ENCODE measurements at regions not wholly inside any gene's neighbourhood (a gene's known extent, or its start where the extent isn't known, plus 50 kb on each side); places are given as distances from the start of the nearest gene placed in this dataset.
"Not testable (repeated sequence)": the region's sequence is repeated elsewhere in the genome, so short reads cannot be mapped to it uniquely, and the experiment has no call there.

DNA sequence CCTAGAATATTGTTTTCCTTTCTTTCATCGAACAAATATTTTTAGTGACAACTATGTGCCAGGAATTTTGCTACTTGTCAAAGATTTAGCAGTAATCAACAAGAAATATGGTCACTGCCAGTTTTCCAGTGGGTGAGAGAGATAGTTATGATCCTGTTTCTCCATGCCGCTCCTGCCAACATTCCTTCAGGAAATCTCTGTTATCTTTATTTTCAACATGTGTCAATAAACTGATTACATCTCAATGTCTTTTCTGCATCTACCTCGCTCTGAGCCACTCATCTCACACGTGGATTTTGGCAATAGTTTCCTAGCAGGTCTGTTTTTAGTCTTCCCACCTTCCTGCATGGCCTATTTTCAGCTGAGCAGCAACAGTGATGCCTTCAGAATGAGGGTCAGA is 650.0 kb upstream of the STXBP6 start:
- no peak for DNase-seq

DNA sequence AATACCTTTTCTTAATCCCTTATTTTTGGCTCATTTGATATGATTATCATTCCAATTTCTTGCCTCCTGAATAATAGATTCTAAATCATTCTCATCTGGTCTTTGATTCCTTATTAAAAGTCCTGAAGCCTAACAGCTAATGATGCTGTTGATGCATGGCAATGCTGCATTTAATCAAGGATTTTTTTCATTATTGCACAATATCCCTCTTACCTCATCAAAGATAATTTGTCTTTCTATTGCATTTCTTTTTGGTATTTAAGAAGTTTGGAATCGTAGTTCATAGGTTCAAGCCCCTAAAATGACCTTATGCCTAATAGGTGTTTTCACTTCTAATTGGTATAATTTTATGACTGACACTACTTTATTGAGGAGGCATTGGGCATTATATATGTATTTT is 648.2 kb upstream of the STXBP6 start:
- DNase-seq = no peak

DNA sequence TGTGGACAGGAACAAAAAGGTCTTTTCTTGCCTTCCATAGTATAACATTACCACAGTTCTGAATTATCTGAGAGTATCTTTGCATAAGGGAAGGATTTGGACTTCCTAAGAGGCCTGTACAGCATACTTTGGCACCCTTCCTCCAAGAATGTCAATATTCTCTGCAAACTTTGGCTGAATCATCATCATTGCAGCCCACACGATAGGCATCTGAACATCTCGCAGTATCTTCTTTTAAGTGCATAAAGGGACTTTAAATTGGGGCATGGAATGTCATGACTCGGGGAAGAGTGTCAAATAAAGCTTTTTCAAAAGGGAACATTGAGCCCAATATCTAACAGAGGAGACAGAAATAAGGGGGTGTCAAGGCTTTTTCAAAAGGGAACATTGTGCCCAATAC is 646.2 kb upstream of the STXBP6 start:
- no peak for DNase-seq

GRCh38 chr14:25685004-25685403 is 635.1 kb upstream of the STXBP6 start:
- no peak for DNase-seq

DNA sequence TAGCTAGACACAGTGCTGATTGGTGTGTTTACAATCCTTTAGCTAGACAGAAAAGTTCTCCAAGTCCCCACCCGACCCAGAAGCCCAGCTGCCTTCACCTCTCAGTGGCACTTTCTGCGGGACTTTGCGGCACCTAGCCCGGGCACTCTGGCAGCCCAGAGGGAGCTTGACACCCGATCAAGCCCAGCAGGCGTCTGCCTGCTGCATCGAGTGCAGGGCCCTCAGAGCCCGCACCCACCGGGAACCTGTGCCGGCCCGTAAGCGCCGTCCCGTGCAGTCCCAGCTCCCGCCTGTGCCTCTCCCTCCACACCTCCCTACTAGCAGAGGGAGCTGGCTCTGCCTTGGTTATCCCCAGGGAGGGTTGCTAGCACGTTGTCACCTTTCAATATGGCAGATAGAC is 631.0 kb upstream of the STXBP6 start:
- no peak for DNase-seq

DNA sequence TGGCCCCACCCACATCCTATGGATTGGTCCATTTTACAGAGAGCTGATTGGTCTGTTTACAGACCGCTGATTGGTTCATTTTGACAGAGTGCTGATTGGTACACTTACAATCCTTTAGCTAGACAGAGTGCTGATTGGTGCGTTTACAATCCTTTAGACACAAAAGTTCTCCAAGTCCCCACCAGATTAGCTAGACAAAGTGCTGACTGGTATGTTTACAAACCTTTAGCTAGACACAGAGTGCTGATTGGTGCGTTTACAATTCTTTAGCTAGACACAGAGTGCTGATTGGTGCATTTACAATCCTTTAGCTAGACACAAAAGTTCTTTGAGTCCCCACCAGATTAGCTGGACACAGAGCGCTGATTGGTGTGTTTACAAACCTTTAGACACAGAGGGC is 630.6 kb upstream of the STXBP6 start:
- DNase-seq = not testable (repeated sequence)

DNA sequence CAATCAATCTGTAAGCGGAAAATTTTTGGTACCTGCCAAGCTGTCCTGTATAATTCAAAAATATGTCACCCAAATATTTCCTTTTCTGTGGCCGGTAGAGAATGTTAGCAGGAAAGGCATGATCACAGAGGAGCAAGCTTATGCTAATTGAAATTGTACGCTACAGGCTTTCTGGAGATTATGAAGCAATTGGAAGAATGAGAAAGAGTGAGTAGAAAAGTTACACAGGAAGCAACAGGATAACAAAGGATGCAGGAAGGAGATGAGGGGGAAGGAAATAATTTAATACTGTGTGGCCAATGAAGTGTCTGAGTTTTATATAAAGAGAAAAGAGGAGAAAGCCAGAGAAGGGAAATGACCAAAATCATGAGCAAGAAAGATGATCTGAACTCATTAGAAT is 627.2 kb upstream of the STXBP6 start:
- DNase-seq = no peak

- no peak for DNase-seq
Measured at GRCh38 chr14:25667387-25667786, 617.4 kb upstream of the STXBP6 start.

- DNase-seq = no peak
Measured at GRCh38 chr14:25666877-25667276, 616.9 kb upstream of the STXBP6 start.

- DNase-seq = no peak
Measured at GRCh38 chr14:25658988-25659387, 609.0 kb upstream of the STXBP6 start.

DNA sequence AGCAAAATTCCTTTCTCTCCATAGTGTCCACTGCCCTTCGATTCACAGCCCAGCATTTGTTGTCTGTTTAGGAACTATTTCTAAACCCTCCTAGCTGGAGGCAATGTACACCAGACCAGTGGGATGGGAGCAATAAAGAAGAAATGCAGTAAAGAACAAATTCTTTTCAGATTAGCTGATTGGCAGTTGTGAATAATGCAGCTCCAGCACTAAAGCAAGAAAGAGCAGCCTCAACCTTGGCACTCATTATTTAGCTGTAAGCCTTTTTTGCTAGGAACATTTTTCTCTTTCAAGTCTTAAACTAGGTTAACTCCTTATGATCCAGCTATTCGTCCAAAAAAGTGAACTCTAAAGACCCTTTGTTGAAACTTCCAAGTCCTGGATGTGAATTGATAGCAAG is 580.5 kb upstream of the STXBP6 start:
- DNase-seq = no peak

DNA sequence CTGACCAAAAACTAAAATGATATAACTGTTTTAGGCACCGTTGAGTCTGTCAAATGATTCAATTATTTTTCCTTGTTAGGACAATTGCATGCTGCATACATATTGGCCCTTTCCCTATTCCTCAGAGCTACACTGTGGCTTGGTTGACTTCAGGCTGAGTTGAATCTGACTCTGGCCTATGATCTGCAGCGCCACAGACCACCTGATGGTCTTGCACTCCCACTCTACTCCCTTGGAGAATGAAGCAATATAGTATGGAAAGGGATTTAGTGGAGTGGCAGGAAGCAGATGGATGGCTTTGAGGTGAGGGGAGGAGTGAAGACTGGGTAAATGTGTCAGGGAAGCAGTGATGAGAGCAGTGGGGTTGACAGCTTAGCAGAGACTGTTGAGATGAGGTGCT is 579.0 kb upstream of the STXBP6 start:
- DNase-seq = no peak

DNA sequence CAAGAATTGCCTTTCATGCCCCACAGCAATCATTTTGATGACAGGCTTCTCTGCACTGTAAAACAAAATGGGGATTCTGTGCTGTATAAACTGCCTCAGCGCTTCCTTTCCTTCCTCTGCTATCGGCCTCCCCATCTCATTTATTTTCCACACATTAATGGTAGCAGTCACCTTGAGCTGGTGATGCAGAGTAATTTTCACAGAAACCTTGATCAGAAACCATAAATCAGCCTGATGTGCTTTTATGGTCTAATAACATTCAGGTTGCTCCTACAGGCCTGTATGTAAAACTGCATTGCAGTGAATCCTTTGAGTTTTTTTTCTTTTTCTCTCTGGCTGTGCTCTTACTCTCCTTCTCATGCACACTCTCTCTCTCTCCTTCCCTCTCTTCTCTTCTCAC is 578.4 kb upstream of the STXBP6 start:
- no peak for DNase-seq

DNA sequence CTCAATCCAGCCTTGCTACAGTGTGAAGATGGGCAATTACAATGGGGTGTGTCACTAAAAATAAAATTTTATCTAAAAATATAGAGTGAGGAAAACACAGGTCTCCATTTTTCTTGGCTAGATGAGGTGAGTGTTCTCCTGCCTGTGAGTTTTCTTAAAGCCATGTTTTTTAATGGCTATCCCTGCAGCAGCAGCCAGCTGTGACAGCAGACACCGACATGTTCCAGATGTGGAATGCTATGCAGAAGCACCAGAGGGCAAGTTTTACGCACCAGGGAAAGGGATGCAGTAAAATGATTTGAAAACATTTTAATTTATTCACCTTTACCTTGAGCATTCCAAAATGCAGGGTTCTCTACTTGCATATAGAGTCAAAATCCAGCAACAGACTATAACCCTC is 577.0 kb upstream of the STXBP6 start:
- no peak for DNase-seq

DNA sequence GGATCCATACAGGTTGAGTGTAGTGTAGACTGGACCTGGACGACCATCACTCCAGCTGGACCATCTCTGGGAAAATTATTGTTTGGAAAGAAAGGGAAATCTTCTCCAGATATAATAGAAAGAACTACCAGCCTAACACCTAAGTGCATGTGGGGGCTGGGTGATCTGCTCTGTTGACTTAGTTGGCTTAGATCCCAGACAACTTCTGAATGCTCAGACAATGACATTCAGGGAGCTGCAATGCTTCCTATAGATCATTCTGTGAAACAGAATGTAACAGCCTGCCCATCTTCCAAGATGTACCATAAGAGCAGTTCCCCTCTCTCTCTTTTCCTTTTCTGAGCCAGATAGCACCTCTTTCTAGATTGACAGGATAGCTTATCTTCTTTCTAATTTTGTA is 572.8 kb upstream of the STXBP6 start:
- no peak for DNase-seq

DNA sequence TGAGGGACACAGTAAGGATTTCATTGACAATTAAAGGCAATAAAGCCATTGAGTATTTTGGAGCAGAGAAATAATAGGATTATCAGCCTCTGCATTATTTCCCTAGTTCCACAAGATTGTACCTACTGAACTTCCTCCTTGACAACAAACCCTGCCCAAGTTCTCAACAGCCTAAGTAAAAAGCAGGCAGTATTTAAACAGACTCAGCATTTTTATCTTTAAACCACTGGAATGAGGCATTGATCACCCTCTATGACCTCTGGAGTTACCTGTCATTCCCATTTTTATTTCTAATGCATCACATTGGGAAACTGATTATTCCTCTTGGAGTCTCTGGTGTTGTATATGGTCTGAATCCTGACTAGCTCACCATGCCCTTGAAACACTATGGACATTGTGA is 570.6 kb upstream of the STXBP6 start:
- DNase-seq = no peak

GRCh38 chr14:25615174-25615573 is 565.2 kb upstream of the STXBP6 start:
- DNase-seq = no peak

DNA sequence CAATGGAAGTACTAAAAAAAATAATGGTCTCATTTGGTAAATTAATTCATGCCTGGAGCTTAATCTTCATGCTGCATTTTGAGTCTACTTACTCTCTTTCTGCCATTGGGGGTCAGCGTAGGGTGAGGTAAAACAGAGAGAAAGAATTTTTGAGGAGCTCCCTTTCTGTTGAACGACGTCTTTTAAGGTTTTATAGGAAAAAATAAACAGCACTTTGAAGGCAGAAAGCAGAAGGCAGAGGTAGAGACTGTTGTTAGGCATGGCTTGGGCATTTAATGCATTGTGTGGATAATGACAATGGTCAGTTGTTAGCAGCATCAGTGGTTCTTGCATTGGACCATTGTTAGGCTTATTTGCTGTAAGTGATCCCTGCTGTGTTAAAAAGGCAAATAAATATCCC is 557.2 kb upstream of the STXBP6 start:
- DNase-seq = no peak

DNA sequence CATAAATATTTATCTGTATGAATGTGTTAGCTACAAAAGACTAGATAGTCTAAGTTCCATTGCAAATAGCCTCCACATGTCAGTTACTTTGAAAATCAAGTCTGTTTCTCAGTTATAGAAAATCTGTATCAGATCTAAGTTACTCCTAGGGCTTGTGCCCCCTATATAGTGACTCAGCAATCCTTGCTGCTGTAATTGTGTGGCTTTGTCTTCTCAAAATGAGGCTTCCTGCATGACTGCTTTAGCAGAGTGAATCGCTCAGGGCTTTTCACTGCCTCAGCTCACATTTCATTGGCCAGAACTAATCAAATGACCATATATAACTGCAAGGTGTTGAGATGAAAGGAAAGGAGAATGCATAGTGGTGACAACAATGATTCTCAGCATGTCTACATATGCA is 552.2 kb upstream of the STXBP6 start:
- no peak for DNase-seq

DNA sequence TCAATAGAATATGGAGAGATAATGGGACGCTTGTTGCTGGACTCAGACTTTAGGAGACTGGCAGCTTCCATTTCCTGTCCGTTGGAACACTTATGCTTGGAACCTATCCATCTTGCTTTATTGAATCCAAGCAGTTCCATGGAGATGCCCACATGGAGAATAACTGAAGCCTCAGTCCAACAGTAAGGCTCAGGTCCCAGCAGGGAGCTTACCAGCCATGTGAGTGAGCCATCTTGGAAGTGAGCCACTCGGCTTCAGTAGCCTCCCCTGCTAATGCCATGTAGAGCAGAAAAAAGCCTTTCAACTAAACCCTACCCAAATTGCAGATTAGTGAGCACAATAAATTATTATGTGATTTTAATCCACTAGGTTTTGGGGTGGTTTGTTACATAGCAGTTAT is 538.8 kb upstream of the STXBP6 start:
- DNase-seq = no peak

- DNase-seq = no peak
Measured at GRCh38 chr14:25574628-25575325, 524.8 kb upstream of the STXBP6 start.

GRCh38 chr14:25570483-25570882 is 520.5 kb upstream of the STXBP6 start:
- DNase-seq = no peak

- no peak for DNase-seq
Measured at GRCh38 chr14:25557466-25557865, 507.5 kb upstream of the STXBP6 start.

DNA sequence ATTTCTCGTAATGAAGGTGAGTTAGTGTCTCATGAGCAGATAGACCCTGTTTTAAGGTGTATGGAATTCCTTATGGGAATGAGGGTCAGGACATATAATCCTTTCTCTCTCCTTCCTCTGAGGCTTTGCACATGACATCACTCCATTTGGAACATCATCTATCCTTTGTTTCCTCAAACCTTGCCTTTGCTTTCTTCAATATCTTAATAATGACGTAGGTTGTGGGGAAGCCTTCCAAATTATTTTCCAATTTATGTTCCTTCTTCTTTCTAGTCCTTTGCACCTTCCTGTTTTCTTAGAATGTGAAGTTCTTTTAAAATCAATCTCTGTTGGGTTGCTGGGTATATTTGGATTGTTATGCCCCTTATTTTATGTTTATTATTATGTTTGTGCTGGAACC is 502.9 kb upstream of the STXBP6 start:
- DNase-seq = no peak

GRCh38 chr14:25551674-25552073 is 501.7 kb upstream of the STXBP6 start:
- DNase-seq = no peak

DNA sequence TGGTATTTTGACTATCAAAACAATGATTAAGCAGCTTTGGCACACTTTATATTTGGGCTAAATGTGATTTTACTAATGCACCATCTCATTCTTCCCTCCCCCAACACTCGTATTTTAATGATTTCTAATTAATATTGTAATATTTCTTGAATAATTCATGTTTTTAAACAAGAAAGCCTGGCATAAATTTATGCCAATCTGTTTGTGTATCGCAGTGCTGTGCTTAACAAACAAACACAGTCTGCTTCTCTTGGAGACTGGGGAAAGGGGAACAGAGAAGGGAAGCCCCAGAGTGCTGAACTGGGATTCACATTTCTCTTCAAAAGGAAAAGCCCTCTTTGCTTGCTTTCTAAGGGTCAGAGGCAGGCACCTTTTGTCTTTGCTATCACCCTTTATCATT is 496.9 kb upstream of the STXBP6 start:
- DNase-seq = no peak
